Astrocyte of the spinal cord (primary cell): ENCODE measurements at regions not wholly inside any gene's neighbourhood (a gene's known extent, or its start where the extent isn't known, plus 50 kb on each side); places are given as distances from the start of the nearest gene placed in this dataset.

Experiments
- DNase-seq: peaks from one replicate; pipeline ENCODE4 v3.0.0; 2011; ENCODE audit warnings: low read depth, low spot score
- H3K4me3 ChIP-seq: 2 replicates; pipeline ENCODE4 v1.5.1; 2011; ENCODE audit warnings: low read depth, mild to moderate bottlenecking, low read length, moderate library complexity
- in situ Hi-C: cut with HindIII; loops from 2 replicates; pipeline ENCODE4 v1.10.0; 2017; ENCODE audit warnings: low sequenced_read_pairs
- TF ChIP-seq, protein P1 (sequence below): IDR thresholded peaks from 2 replicates; pipeline ENCODE4 v1.5.1; 2012; ENCODE audit warnings: low read depth, mild to moderate bottlenecking, low read length, inconsistent platforms

GRCh38 chr6:95767897-95768463, 190.6 kb downstream of the MANEA start:
- H3K4me3 ChIP-seq: no peak overlapping the region
- TF ChIP-seq, protein P1, sequence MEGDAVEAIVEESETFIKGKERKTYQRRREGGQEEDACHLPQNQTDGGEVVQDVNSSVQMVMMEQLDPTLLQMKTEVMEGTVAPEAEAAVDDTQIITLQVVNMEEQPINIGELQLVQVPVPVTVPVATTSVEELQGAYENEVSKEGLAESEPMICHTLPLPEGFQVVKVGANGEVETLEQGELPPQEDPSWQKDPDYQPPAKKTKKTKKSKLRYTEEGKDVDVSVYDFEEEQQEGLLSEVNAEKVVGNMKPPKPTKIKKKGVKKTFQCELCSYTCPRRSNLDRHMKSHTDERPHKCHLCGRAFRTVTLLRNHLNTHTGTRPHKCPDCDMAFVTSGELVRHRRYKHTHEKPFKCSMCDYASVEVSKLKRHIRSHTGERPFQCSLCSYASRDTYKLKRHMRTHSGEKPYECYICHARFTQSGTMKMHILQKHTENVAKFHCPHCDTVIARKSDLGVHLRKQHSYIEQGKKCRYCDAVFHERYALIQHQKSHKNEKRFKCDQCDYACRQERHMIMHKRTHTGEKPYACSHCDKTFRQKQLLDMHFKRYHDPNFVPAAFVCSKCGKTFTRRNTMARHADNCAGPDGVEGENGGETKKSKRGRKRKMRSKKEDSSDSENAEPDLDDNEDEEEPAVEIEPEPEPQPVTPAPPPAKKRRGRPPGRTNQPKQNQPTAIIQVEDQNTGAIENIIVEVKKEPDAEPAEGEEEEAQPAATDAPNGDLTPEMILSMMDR: no peak
- in situ Hi-C loops: no loop called here
- DNase-seq: no peak

DNA sequence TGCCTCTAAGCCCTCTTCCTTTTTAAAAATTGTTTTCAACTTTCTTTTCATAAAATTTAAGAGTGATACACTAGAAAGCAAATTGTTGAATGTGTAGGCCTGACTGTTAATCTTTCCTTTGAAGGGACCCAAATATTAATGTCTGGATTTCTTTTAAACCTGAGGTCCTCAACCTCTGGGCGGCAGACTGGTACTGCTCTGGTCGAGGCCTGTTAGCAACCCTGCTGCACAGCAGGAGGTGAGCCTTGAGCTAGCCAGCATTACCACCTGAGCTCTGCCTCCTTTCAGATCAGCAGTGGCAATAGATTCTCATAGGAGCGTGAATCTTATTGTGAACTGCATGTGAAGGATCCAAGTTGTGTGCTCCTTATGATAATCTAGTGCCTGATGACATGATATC, 191.2 kb downstream of the MANEA start:
- DNase-seq: no peak
- no peak overlapping the region for H3K4me3 ChIP-seq
- in situ Hi-C loops: no loop called here
- TF ChIP-seq, protein P1: no peak

DNA sequence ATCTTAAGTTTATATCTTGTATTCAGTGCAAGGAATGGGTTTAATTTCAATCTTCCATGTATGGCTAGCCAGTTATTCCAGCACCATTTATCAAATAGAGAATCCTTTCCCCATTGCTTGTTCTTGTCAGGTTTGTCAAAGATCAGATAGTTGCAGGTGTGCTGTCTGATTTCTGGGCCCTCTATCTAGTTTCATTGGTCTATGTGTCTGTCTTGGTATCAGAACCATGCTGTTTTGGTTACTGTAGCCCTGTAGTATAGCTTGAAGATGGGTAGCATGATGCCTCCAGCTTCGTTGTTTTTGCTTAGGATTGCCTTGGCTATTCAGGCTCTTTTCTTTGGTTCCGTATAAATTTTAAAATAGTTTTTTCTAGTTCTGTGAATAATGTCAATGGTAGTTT, 200.0 kb downstream of the MANEA start:
- in situ Hi-C loops: no loop called here
- H3K4me3 ChIP-seq: no peak overlapping the region
- TF ChIP-seq, protein P1: no peak
- no peak for DNase-seq

DNA sequence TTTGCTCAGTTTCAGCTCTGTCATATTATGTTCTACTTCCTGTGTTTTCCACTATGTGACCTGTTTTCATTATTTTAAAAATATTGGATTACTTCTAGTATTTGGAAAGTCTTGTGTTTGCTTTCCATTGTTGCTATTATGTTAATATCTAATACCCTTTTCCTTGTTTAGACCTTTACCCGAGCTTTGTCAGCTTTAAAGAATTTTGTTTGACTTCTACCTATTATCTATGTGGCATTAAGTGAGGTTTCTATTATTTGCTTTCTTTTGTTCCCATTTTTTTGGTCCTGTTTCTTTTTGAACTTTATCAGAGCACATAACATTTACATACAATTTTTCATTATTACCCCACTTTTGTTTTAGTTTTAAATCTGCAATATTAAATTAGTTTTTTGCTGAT, 202.7 kb downstream of the MANEA start:
- in situ Hi-C loops: no loop called here
- DNase-seq: no peak
- no peak overlapping the region for H3K4me3 ChIP-seq
- TF ChIP-seq, protein P1: no peak

DNA sequence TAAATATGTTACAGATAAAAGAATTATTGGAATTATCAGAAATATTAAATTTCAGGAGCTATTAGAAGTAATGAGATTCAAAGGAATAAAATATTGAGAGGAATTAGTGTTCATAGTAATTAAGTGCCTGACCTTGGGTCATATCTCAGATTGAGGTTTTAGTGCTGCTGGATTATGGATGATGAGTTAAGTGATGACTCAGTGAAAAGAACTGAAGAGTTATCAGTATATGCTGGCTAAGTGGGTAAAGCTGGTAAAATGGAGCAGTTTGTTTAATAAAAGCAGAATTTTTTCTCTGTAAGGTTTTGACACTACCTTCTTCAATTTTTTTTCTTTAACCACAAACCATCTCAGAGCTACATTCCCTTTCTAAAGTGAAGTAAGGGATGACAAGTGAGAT, 206.7 kb downstream of the MANEA start:
- H3K4me3 ChIP-seq: no peak overlapping the region
- TF ChIP-seq, protein P1: no peak
- in situ Hi-C loops: no loop called here
- DNase-seq: no peak

- in situ Hi-C loops: no loop called here
These were observed 207.5 kb downstream of the MANEA start for GRCh38 chr6:95784869-95785268.

More at GRCh38 chr6:95784869-95785268, 207.5 kb downstream of the MANEA start:
- DNase-seq: no peak
- H3K4me3 ChIP-seq: no peak overlapping the region
- TF ChIP-seq, protein P1: no peak
